ENCODE measurements at regions not wholly inside any gene's neighbourhood (a gene's known extent, or its start where the extent isn't known, plus 50 kb on each side); places are given as distances from the start of the nearest gene placed in this dataset.

- no peaks in the 10 kb centered on the region for H3K9me3 ChIP-seq (ENCODE audit: control insufficient read depth in 2 of 3, insufficient read depth in 1 of 3, low read length in 3 of 3)
- no peak for DNase-seq
- intact Hi-C loops (cut with DNase I), result no loop called here
- FAIRE-seq, result no peak
- no peak overlapping the region for H3K4me3 ChIP-seq (ENCODE audit: low read length in 3 of 3)
- no peaks in the 10 kb centered on the region for H3K27me3 ChIP-seq (ENCODE audit: control insufficient read depth, insufficient read depth, low read length)
- no peaks in the 10 kb centered on the region for H3K4me1 ChIP-seq (ENCODE audit: control insufficient read depth in 2 of 3, insufficient read depth in 2 of 3, low read depth in 1 of 3, low read length in 3 of 3)
- H3K27ac ChIP-seq (ENCODE audit: low read depth in 2 of 2, low read length in 2 of 2), result no peak overlapping the region
- H3K9ac ChIP-seq (ENCODE audit: low read length in 3 of 3), result no peak overlapping the region
- no peaks in the 10 kb centered on the region for H3K36me3 ChIP-seq (ENCODE audit: control insufficient read depth in 2 of 3, insufficient read depth in 3 of 3, low read length in 3 of 3)
- no peak for TF ChIP-seq CTCF (IDR thresholded peaks at IDR 0.05; ENCODE audit: borderline replicate concordance, extremely low read depth, insufficient read depth)
These were observed 466.3 kb upstream of the EPHA3 start for GRCh38 chr3:88641033-88641604.

GRCh38 chr3:88657459-88657858 lies 450.0 kb upstream of the EPHA3 start:
- Histone ChIP-seq H3K9ac (ENCODE audit: low read length in 3 of 3) (no peak overlapping the region), H3K27me3 (ENCODE audit: control insufficient read depth, insufficient read depth, low read length) (no peaks in the 10 kb centered on the region), H3K36me3 (ENCODE audit: control insufficient read depth in 2 of 3, insufficient read depth in 3 of 3, low read length in 3 of 3) (no peaks in the 10 kb centered on the region), H3K9me3 (ENCODE audit: control insufficient read depth in 2 of 3, insufficient read depth in 1 of 3, low read length in 3 of 3) (no peaks in the 10 kb centered on the region), H3K4me1 (ENCODE audit: control insufficient read depth in 2 of 3, insufficient read depth in 2 of 3, low read depth in 1 of 3, low read length in 3 of 3) (no peaks in the 10 kb centered on the region), H3K4me3 (ENCODE audit: low read length in 3 of 3) (no peak overlapping the region), H3K27ac (ENCODE audit: low read depth in 2 of 2, low read length in 2 of 2) (no peak overlapping the region)
- DNase-seq (no peak), FAIRE-seq (no peak)
- intact Hi-C loops (cut with DNase I), result no loop called here
- no peak for TF ChIP-seq CTCF (IDR thresholded peaks at IDR 0.05; ENCODE audit: borderline replicate concordance, extremely low read depth, insufficient read depth)

- Histone ChIP-seq H3K9ac (ENCODE audit: low read length in 3 of 3) (no peak overlapping the region), H3K4me1 (ENCODE audit: control insufficient read depth in 2 of 3, insufficient read depth in 2 of 3, low read depth in 1 of 3, low read length in 3 of 3) (no peaks in the 10 kb centered on the region), H3K9me3 (ENCODE audit: control insufficient read depth in 2 of 3, insufficient read depth in 1 of 3, low read length in 3 of 3) (no peaks in the 10 kb centered on the region), H3K4me3 (ENCODE audit: low read length in 3 of 3) (no peak overlapping the region), H3K27me3 (ENCODE audit: control insufficient read depth, insufficient read depth, low read length) (no peaks in the 10 kb centered on the region), H3K36me3 (ENCODE audit: control insufficient read depth in 2 of 3, insufficient read depth in 3 of 3, low read length in 3 of 3) (no peaks in the 10 kb centered on the region), H3K27ac (ENCODE audit: low read depth in 2 of 2, low read length in 2 of 2) (no peak overlapping the region)
- intact Hi-C loops (cut with DNase I), result no loop called here
- no peak for TF ChIP-seq CTCF (IDR thresholded peaks at IDR 0.05; ENCODE audit: borderline replicate concordance, extremely low read depth, insufficient read depth)
- no peak for DNase-seq
- no peak for FAIRE-seq
These were observed 446.0 kb upstream of the EPHA3 start for GRCh38 chr3:88661433-88661824.

GRCh38 chr3:88668180-88668579 lies 439.2 kb upstream of the EPHA3 start:
- DNase-seq (no peak), FAIRE-seq (no peak)
- Histone ChIP-seq H3K27me3 (ENCODE audit: control insufficient read depth, insufficient read depth, low read length) (no peaks in the 10 kb centered on the region), H3K4me3 (ENCODE audit: low read length in 3 of 3) (no peak overlapping the region), H3K9ac (ENCODE audit: low read length in 3 of 3) (no peak overlapping the region), H3K36me3 (ENCODE audit: control insufficient read depth in 2 of 3, insufficient read depth in 3 of 3, low read length in 3 of 3) (no peaks in the 10 kb centered on the region), H3K27ac (ENCODE audit: low read depth in 2 of 2, low read length in 2 of 2) (no peak overlapping the region), H3K9me3 (ENCODE audit: control insufficient read depth in 2 of 3, insufficient read depth in 1 of 3, low read length in 3 of 3) (no peaks in the 10 kb centered on the region), H3K4me1 (ENCODE audit: control insufficient read depth in 2 of 3, insufficient read depth in 2 of 3, low read depth in 1 of 3, low read length in 3 of 3) (no peaks in the 10 kb centered on the region)
- TF ChIP-seq CTCF (IDR thresholded peaks at IDR 0.05; ENCODE audit: borderline replicate concordance, extremely low read depth, insufficient read depth), result no peak
- intact Hi-C loops (cut with DNase I), result no loop called here
